Gastroesophageal sphincter (tissue), 4 donors: ENCODE measurements at regions not wholly inside any gene's neighbourhood (a gene's known extent, or its start where the extent isn't known, plus 50 kb on each side); places are given as distances from the start of the nearest gene placed in this dataset.

ENCODE experiments used
- ATAC-seq: fragments of 150-250 bp; one replicate; pipeline ENCODE4 v1.9.1; 2016; ENCODE audit warnings: mild to moderate bottlenecking, moderate library complexity
- H3K27ac ChIP-seq, 4 donors: fragments of 200-600 bp; sonication (generic) in 3 of 4; 1 replicate in 3 of 4; 2 replicates in 1 of 4; pipeline ENCODE4 v1.5.1; 2016 to 2019
- H3K27me3 ChIP-seq: fragments of 200-600 bp; sonication (generic); one replicate; pipeline ENCODE4 v1.5.1; 2019
- H3K36me3 ChIP-seq, 2 donors: fragments of 200-600 bp; sonication (generic); one replicate each; pipeline ENCODE4 v1.5.1; 2019; ENCODE audit warnings: control low read depth in 1 of 2
- H3K4me1 ChIP-seq, 3 donors: fragments of 200-600 bp; sonication (generic); 1 replicate in 2 of 3; 2 replicates in 1 of 3; pipeline ENCODE4 v1.5.1; 2016 to 2019; ENCODE audit warnings: control low read depth in 2 of 3
- H3K4me3 ChIP-seq, 2 donors: fragments of 200-600 bp; sonication (generic); one replicate each; pipeline ENCODE4 v1.5.1; 2019; ENCODE audit warnings: mild to moderate bottlenecking in 1 of 2, moderate library complexity in 1 of 2
- H3K9me3 ChIP-seq, 3 donors: fragments of 200-600 bp; sonication (generic); one replicate each; pipeline ENCODE4 v1.5.1; 2017 to 2019; ENCODE audit warnings: control low read depth in 2 of 3
- EP300 ChIP-seq: sonication (generic); formaldehyde crosslinking; IDR thresholded peaks from one replicate; pipeline ENCODE4 v1.6.1; 2017; ENCODE audit warnings: antibody characterized with exemption, mild to moderate bottlenecking
- POLR2A ChIP-seq, 2 donors: fragments of 450-650 bp; IDR thresholded peaks; one replicate each; pipeline ENCODE4 v1.6.1; 2017; ENCODE audit warnings: antibody characterized with exemption in 2 of 2, mild to moderate bottlenecking in 2 of 2, moderate library complexity in 1 of 2
- POLR2AphosphoS5 ChIP-seq: sonication (generic); formaldehyde crosslinking; IDR thresholded peaks from one replicate; pipeline ENCODE4 v1.6.1; 2017; ENCODE audit warnings: antibody characterized with exemption
- WGBS, 2 donors: methylation state at CpG; one replicate each; pipeline ENCODE4 v1.1.5; 2018; ENCODE audit warnings: low coverage in 1 of 2; 5-methylcytosine and 5-hydroxymethylcytosine counted together
- TF ChIP-seq, protein P1 (sequence below), 4 experiments: fragments of 200-600 bp in 2 of 4; fragments of 450-650 bp in 2 of 4; sonication (generic) in 1 of 4; IDR thresholded peaks; one replicate each; pipeline ENCODE4 v1.5.1; 2017 to 2019; ENCODE audit warnings: antibody characterized with exemption in 4 of 4, mild to moderate bottlenecking in 2 of 4, moderate library complexity in 2 of 4

DNA sequence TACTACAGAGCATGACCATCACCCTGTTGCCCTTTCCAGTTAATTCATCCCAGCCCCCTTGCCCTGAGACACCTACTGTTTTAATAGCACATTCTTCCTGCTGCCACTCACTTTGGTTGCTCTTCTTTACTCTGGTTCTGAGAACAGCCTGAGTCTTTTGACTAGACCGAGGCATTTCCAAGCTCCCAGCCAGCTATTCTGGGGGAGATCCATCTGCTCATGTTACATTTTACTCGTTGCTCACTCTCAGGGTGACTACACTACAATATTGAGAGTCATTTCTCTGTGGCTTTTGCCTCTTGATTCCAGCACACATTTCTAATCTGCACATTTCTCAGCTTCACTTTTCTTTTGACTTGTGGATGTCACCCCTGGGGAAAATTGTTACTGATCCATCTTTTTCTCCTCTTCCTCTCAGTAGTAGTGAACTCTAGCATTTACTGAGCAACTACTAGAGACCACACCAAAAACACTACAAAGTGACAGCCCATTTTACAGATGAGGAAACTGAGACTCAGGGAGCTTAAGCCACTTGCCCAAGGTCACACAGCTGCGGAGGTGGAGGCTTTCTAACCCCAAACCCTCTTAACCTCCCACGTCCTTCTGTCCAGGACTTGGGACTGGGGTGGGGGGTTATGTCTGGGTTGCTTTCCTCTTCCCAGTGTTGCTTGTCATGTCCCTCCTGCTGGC is 117.8 kb downstream of the C11orf91 start:
- WGBS, 2 donors: 64 to 75% methylated on average over 2 to 4 of the region's 4 CpGs
- TF ChIP-seq, protein P1, sequence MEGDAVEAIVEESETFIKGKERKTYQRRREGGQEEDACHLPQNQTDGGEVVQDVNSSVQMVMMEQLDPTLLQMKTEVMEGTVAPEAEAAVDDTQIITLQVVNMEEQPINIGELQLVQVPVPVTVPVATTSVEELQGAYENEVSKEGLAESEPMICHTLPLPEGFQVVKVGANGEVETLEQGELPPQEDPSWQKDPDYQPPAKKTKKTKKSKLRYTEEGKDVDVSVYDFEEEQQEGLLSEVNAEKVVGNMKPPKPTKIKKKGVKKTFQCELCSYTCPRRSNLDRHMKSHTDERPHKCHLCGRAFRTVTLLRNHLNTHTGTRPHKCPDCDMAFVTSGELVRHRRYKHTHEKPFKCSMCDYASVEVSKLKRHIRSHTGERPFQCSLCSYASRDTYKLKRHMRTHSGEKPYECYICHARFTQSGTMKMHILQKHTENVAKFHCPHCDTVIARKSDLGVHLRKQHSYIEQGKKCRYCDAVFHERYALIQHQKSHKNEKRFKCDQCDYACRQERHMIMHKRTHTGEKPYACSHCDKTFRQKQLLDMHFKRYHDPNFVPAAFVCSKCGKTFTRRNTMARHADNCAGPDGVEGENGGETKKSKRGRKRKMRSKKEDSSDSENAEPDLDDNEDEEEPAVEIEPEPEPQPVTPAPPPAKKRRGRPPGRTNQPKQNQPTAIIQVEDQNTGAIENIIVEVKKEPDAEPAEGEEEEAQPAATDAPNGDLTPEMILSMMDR (IDR thresholded peaks at IDR 0.05): no peak
- no peak for TF ChIP-seq POLR2AphosphoS5
- TF ChIP-seq POLR2A (IDR thresholded peaks at IDR 0.05): no peak
- no peak for TF ChIP-seq EP300
- Histone ChIP-seq H3K4me3 (no peak overlapping the region), H3K36me3 (no peaks in the 10 kb centered on the region), H3K27ac (no peak overlapping the region), H3K9me3 (peaks cover 0 to 5% (median 0%) of the 10 kb centered on the region in 3 donors), H3K27me3 (peaks cover 33% of the 10 kb centered on the region), H3K4me1 (no peaks in the 10 kb centered on the region)
- ATAC-seq: no peak

DNA sequence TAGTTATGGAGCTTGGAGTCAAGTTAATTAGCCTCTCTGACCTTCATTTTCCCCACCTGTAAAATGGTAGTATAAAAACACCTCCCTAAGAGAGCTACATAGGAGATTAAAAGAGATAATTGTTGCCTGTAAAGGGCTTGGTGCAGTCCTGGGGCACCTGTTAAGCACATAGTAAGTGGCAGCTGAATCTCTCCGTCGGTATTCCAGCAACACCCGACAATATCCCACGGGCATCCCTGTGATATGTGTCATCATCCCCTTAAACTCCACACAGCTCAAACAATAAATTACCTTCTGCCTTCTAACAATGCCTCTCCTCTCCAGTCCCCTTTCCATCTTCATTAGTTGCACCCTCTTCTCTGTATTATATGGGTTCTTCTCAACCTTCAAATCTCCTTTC is 121.5 kb downstream of the C11orf91 start:
- ATAC-seq: no peak
- H3K36me3 ChIP-seq: no peaks in the 10 kb centered on the region
- H3K9me3 ChIP-seq: no peaks in the 10 kb centered on the region
- peaks cover 41% of the 10 kb centered on the region for H3K27me3 ChIP-seq
- H3K4me1 ChIP-seq: no peaks in the 10 kb centered on the region
- WGBS, 2 donors: 100% methylated on average over 4 of the region's 4 CpGs
- H3K4me3 ChIP-seq: no peak overlapping the region
- no peak overlapping the region for H3K27ac ChIP-seq
- no peak for TF ChIP-seq EP300
- TF ChIP-seq POLR2A (IDR thresholded peaks at IDR 0.05): no peak
- TF ChIP-seq, protein P1 (IDR thresholded peaks at IDR 0.05): no peak
- no peak for TF ChIP-seq POLR2AphosphoS5

DNA sequence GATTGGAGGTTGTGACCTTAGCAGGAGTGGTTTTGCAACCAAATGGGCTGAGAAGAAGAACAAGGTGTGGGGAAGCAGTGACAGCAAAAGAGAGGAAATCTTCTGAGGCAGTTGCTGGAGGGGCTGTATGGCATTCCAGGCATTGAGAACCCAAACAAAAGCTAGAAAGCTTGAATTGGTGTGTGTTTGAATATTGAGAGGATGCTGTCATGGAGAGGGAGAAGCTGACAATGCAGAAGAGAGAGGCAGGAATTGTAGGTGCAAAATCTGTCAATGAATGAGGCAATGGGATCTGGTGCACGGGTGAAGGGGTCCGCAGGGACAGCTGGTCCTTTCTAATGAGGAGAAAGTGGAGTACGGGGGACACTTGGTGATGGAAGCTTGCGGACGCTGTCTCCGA is 123.4 kb downstream of the C11orf91 start:
- H3K9me3 ChIP-seq: peaks cover 0 to 7% (median 0%) of the 10 kb centered on the region in 3 donors
- WGBS, 2 donors: 86 to 87% methylated on average over 5 to 6 of the region's 6 CpGs
- ATAC-seq: no peak

DNA sequence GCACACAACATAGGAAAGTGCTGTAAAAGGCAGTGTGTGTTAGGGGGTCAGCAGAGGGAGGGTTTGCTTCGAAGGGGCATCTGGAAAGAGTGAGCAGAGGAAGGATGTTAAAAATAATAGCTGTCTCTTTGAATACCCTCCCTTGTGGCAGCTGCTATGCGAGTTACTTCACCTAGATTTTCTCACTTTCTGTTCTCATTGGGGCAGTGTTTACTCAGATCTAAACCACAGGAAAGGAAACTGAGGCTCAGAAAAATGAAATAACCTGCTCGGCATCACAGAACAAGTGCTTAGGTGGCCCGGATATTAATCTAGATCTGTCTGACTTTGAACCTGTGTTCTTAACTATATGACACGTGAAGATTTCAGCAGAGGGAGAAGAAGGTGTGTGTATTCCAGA is 125.3 kb downstream of the C11orf91 start:
- H3K4me3 ChIP-seq: no peak overlapping the region
- no peaks in the 10 kb centered on the region for H3K36me3 ChIP-seq
- 72 to 75% methylated on average over 5 of the region's 5 CpGs for WGBS, 2 donors
- no peak overlapping the region for H3K27ac ChIP-seq
- H3K9me3 ChIP-seq: peaks cover 0 to 12% (median 0%) of the 10 kb centered on the region in 3 donors
- no peak for ATAC-seq
- peaks cover 27% of the 10 kb centered on the region for H3K27me3 ChIP-seq
- TF ChIP-seq POLR2AphosphoS5 (no peak), EP300 (no peak), POLR2A (IDR thresholded peaks at IDR 0.05) (no peak)
- TF ChIP-seq, protein P1 (IDR thresholded peaks at IDR 0.05): no peak
- H3K4me1 ChIP-seq: no peaks in the 10 kb centered on the region

More for the DNA sequence above, 123.4 kb downstream of the C11orf91 start:
- Histone ChIP-seq H3K4me1 (no peaks in the 10 kb centered on the region), H3K27ac (no peak overlapping the region), H3K4me3 (no peak overlapping the region), H3K27me3 (peaks cover 34% of the 10 kb centered on the region), H3K36me3 (no peaks in the 10 kb centered on the region)
- TF ChIP-seq, protein P1 (IDR thresholded peaks at IDR 0.05): no peak
- TF ChIP-seq POLR2A (IDR thresholded peaks at IDR 0.05) (no peak), POLR2AphosphoS5 (no peak), EP300 (no peak)

DNA sequence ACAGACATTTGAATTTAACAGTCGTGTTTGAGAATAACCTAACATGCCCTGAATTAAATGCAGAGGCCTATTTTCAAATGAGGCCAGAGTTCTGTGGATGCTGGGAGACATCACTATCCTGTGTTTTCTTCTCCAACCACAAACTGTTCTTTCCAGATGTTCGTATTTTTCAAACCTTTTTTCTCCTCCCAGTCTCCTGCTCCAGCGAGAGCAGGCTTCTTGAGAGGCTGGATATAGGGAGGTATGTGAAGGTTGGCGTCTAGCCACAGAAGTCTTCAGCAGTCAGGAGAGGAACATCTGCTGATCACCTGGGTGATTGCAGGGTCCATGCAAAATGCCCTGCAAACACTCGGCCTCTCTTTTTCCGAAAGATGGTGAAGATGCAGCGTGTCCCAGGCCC is 126.3 kb downstream of the C11orf91 start:
- no peak for ATAC-seq
- TF ChIP-seq POLR2A (IDR thresholded peaks at IDR 0.05) (no peak), POLR2AphosphoS5 (no peak), EP300 (no peak)
- TF ChIP-seq, protein P1 (IDR thresholded peaks at IDR 0.05): no peak
- WGBS, 2 donors: 67 to 92% methylated on average over 1 to 5 of the region's 7 CpGs
- H3K36me3 ChIP-seq: no peaks in the 10 kb centered on the region
- peaks cover 18% of the 10 kb centered on the region for H3K27me3 ChIP-seq
- H3K9me3 ChIP-seq: peaks cover 0 to 12% (median 0%) of the 10 kb centered on the region in 3 donors
- H3K4me3 ChIP-seq: no peak overlapping the region
- no peak overlapping the region for H3K27ac ChIP-seq
- no peaks in the 10 kb centered on the region for H3K4me1 ChIP-seq
